ENCODE measurements at regions not wholly inside any gene's neighbourhood (a gene's known extent, or its start where the extent isn't known, plus 50 kb on each side); places are given as distances from the start of the nearest gene placed in this dataset.

DNA sequence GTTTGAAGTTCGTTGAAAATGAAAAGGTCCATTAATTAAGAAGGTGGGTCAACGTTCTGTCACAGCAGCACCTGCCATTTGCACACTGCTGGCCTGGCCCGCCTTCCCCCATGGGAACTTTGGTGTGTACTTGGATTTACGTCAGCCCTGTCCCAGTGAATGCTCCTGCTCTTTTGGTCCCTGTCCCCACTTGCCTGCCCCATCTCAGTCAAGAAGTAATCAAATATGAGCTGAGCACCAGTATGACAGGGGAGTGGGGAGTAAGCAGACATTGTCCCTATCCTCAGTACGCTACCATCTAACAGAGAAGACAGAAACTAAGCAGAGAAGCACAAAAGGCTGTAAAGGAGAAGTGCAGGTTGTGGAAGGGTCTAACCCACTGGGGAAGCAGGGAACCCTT, 65.1 kb downstream of the SLC4A3 start:
- TF ChIP-seq CTCF (IDR thresholded peaks at IDR 0.05): no peak
- no peak for DNase-seq (ENCODE audit: low spot score in 2 of 2)
- Histone ChIP-seq H3K9me3 (no peaks in the 10 kb centered on the region), H3K27me3 (no peaks in the 10 kb centered on the region), H3K36me3 (no peaks in the 10 kb centered on the region), H3K4me3 (no peak overlapping the region), H3K4me1 (peaks cover 2 to 23% of the 10 kb centered on the region in 2 donors), H3K27ac (no peak overlapping the region)
- intact Hi-C loops (cut with DNase I): no loop called here

DNA sequence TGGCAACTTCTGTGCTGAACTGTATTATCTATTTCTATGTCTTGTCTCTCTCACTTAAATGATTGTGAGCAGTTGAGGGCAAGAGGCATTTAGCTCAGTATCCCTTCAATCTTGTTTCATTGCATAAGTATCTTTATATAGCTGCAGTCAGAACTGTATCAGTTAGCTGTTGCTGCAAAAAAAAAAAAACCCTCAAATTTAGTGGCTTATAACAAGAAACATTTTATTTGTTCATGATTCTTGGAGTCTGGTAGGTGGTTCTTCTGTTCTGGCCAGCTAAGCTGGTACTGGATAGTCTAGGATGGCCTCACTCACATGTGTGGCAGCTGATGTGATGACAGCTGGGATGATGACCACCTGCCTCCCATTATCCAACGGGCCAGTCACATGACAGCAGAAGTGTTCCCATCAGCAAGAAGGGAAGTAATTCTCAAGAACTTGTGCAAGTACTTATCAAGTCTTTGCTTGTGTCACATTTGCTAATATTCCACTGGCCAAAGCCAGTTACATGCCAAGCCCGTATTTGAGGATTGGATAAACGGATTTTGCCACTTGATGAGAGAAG, 67.8 kb downstream of the SLC4A3 start:
- DNase-seq (ENCODE audit: low spot score in 2 of 2): peak in 1 of 2 donors; percentile 16
- Histone ChIP-seq H3K27ac (no peak overlapping the region), H3K9me3 (no peaks in the 10 kb centered on the region), H3K36me3 (no peaks in the 10 kb centered on the region), H3K4me3 (no peak overlapping the region), H3K4me1 (peaks cover under 1 to 2% of the 10 kb centered on the region in 2 donors), H3K27me3 (no peaks in the 10 kb centered on the region)
- no peak for TF ChIP-seq CTCF (IDR thresholded peaks at IDR 0.05)
- intact Hi-C loops (cut with DNase I): no loop called here

DNA sequence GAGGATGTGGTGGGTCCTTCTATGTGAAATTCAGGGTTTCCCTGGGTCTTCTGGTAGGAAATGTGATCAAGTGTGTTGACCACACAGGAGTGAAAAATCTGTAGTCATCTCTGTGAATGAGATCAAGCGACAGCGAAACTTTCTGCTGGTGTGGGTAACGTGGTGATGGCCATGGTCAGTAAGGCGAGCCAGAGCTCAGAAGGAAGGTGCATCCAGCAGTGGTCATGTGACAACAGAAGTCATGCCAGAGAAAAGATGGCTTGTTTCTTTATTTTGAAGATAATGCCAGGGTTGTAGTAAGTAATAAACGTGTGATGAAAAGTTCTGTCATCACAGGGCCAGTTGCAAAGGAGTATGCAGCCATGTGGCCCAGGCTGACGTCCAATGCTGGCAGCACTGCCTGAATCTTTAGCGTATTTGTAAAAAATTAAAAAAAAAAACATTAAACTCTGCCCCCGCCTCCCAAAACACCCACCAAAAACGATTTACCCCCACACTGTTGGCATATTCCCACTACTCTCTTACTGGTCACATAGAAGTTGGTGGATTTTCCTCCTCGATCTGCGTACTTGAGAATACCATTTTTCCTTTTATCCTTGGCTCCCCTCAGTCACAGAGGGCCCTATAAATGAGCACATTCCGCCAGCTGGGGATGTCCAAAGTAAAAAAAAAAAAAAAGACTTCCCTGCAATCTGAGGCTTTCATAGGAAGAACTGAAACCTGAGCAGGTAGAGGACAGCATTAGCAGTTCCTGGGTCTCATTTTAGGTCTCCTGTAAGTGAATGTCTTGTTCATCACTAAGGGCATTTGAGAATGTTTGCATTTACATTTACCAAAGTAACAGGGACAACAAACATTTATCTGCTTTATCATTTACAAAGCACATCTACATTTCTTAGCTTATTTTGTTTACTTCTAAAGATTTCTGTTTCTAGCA, 70.6 kb downstream of the SLC4A3 start:
- intact Hi-C loops (cut with DNase I): no loop called here
- peak in 1 of 2 donors; percentile 41 for DNase-seq (ENCODE audit: low spot score in 2 of 2)

GRCh38 chr2:219698748-219699439, 71.5 kb downstream of the SLC4A3 start:
- H3K4me1 ChIP-seq: peaks cover 0 to 3% of the 10 kb centered on the region in 2 donors
- no peak overlapping the region for H3K4me3 ChIP-seq
- H3K9me3 ChIP-seq: no peaks in the 10 kb centered on the region
- no peak for TF ChIP-seq CTCF (IDR thresholded peaks at IDR 0.05)
- no peak overlapping the region for H3K27ac ChIP-seq
- DNase-seq (ENCODE audit: low spot score in 2 of 2): peak in 1 of 2 donors; percentile 9
- no peaks in the 10 kb centered on the region for H3K27me3 ChIP-seq
- H3K36me3 ChIP-seq: no peaks in the 10 kb centered on the region
- intact Hi-C loops (cut with DNase I): no loop called here

More for the DNA sequence above, 70.6 kb downstream of the SLC4A3 start:
- Histone ChIP-seq H3K27ac (no peak overlapping the region), H3K36me3 (no peaks in the 10 kb centered on the region), H3K27me3 (no peaks in the 10 kb centered on the region), H3K4me1 (peaks cover 0 to 3% of the 10 kb centered on the region in 2 donors), H3K4me3 (no peak overlapping the region), H3K9me3 (no peaks in the 10 kb centered on the region)
- TF ChIP-seq CTCF (IDR thresholded peaks at IDR 0.05): no peak

DNA sequence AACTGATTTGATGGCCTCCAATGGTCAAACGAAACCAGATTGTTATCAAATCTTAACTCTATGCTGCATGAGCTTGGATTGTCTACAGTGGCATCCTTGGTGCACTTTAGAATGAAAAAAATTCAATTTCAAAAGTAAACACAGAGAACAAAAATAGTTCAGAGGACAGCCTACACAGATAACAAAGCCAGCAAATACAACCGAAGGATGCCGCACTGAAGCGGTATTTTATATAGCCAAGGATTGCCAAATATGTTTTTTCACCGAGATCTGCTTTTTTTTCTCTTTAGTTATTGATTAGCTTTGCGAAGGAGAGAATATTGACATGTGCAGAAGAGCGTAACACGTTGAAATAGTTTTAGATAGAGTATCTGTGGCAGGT, 72.0 kb downstream of the SLC4A3 start:
- H3K36me3 ChIP-seq: no peaks in the 10 kb centered on the region
- H3K27ac ChIP-seq: no peak overlapping the region
- intact Hi-C loops (cut with DNase I): no loop called here
- no peaks in the 10 kb centered on the region for H3K9me3 ChIP-seq
- no peaks in the 10 kb centered on the region for H3K27me3 ChIP-seq
- no peak for TF ChIP-seq CTCF (IDR thresholded peaks at IDR 0.05)
- H3K4me3 ChIP-seq: no peak overlapping the region
- DNase-seq (ENCODE audit: low spot score in 2 of 2): no peak
- H3K4me1 ChIP-seq: peaks cover 0 to 3% of the 10 kb centered on the region in 2 donors

All from ascending aorta (tissue), 2 donors.